ENCODE measurements at regions not wholly inside any gene's neighbourhood (a gene's known extent, or its start where the extent isn't known, plus 50 kb on each side); places are given as distances from the start of the nearest gene placed in this dataset.
"Not testable (repeated sequence)": the region's sequence is repeated elsewhere in the genome, so short reads cannot be mapped to it uniquely, and the experiment has no call there.

- TF ChIP-seq IRF1 (CRISPR knock-in tag; IDR thresholded peaks at IDR 0.05; ENCODE audit: borderline replicate concordance) = peak; percentile 39; the same call in 1 of the 2 replicates
- TF ChIP-seq ZFP1 (CRISPR knock-in tag; IDR thresholded peaks at IDR 0.05) = peak; percentile 83
- TF ChIP-seq RUNX1 (IDR thresholded peaks at IDR 0.05; ENCODE audit: low read depth) = peak; percentile 97
- peak; percentile 74 for TF ChIP-seq EGR1 (conservative IDR thresholded peaks at IDR 0.05)
- TF ChIP-seq ZNF263 (CRISPR knock-in tag; IDR thresholded peaks at IDR 0.05; ENCODE audit: borderline replicate concordance) = peak; percentile 15; the same call in 1 of the 2 replicates
- TF ChIP-seq SNIP1 (IDR thresholded peaks at IDR 0.05; ENCODE audit: low read depth) = peak; percentile 73
- 0 out of 2 replicates have a peak, but pooled peaks have one; percentile 35 for TF ChIP-seq FOSL1 (tag; conservative IDR thresholded peaks at IDR 0.05)
- TF ChIP-seq CBFA2T2 (conservative IDR thresholded peaks at IDR 0.05) = 0 out of 2 replicates have a peak, but pooled peaks have one; percentile 12
- peak; percentile 97 for TF ChIP-seq ZNF780A (CRISPR knock-in tag; IDR thresholded peaks at IDR 0.05)
- TF ChIP-seq TEAD4 (IDR thresholded peaks at IDR 0.05; ENCODE audit: low read length) = peak; percentile 78
- not testable (repeated sequence) for TF ChIP-seq TEAD4 (CRISPR knock-in tag; IDR thresholded peaks at IDR 0.05; ENCODE audit: borderline replicate concordance)
- peak; percentile 54; the same call in 1 of the 2 replicates for TF ChIP-seq MTA3 (IDR thresholded peaks at IDR 0.05; ENCODE audit: borderline replicate concordance)
- peak; percentile 59 for TF ChIP-seq ZNF239 (CRISPR knock-in tag; IDR thresholded peaks at IDR 0.05)
- peak; percentile 79; the same call in 1 of the 2 replicates for TF ChIP-seq FOXK1 (CRISPR knock-in tag; IDR thresholded peaks at IDR 0.05; ENCODE audit: borderline replicate concordance)
- TF ChIP-seq MAFG (tag; conservative IDR thresholded peaks at IDR 0.05) = 0 out of 2 replicates have a peak, but pooled peaks have one; percentile 9
- TF ChIP-seq SNAPC5 (CRISPR knock-in tag; IDR thresholded peaks at IDR 0.05) = peak; percentile 87
- peak; percentile 42; the same call in 1 of the 2 replicates for TF ChIP-seq CEBPB (tag; IDR thresholded peaks at IDR 0.05)
- peak; percentile 93 for TF ChIP-seq ZFPM2 (CRISPR knock-in tag; IDR thresholded peaks at IDR 0.05)
- TF ChIP-seq ELF1 (tag; IDR thresholded peaks at IDR 0.05) = 0 out of 2 replicates have a peak, but pooled peaks have one; percentile 17
- TF ChIP-seq RAD51 (IDR thresholded peaks at IDR 0.05; ENCODE audit: borderline replicate concordance, low read depth) = peak; percentile 56; the same call in 1 of the 2 replicates
- peak; percentile 96 for TF ChIP-seq THAP7 (CRISPR knock-in tag; IDR thresholded peaks at IDR 0.05)
- TF ChIP-seq HNRNPL (IDR thresholded peaks at IDR 0.05; ENCODE audit: low read depth, low read length) = peak; percentile 60; the same call in 1 of the 2 replicates
- peak; percentile 26; the same call in 1 of the 2 replicates for TF ChIP-seq ZNF589 (CRISPR knock-in tag; IDR thresholded peaks at IDR 0.05; ENCODE audit: low read depth)
- TF ChIP-seq AFF4 (CRISPR knock-in tag; IDR thresholded peaks at IDR 0.05) = peak; percentile 96
- peak; percentile 99 for TF ChIP-seq ARHGAP35 (IDR thresholded peaks at IDR 0.05; ENCODE audit: partially characterized antibody)
- TF ChIP-seq BCOR (IDR thresholded peaks at IDR 0.05) = peak; percentile 45; the same call in 1 of the 2 replicates
Observed at GRCh38 chr1:146409817-146410441, 181.1 kb upstream of the NOTCH2NLA start (continued).

Measured in K562 (cell line).